Stimulated activated CD8-positive, alpha-beta memory T cell treated with anti-CD3 and anti-CD28 coated beads, Interleukin-7, amount 100 ng/mL, for 4 hours (primary cell): ENCODE measurements at regions not wholly inside any gene's neighbourhood (a gene's known extent, or its start where the extent isn't known, plus 50 kb on each side); places are given as distances from the start of the nearest gene placed in this dataset.
"Not testable (repeated sequence)": the region's sequence is repeated elsewhere in the genome, so short reads cannot be mapped to it uniquely, and the experiment has no call there.

ENCODE experiments used
- DNase-seq, 2 donors: peaks; one replicate each; pipeline ENCODE4 v3.0.0-alpha.2; 2020; ENCODE audit warnings: low read depth in 2 of 2

- DNase-seq: no peak
Observed at GRCh38 chr4:155592179-155592937, 74.3 kb upstream of the GUCY1A1 start.

GRCh38 chr4:155591738-155592143 lies 74.9 kb upstream of the GUCY1A1 start:
- no peak for DNase-seq

GRCh38 chr4:155590796-155591585 lies 75.7 kb upstream of the GUCY1A1 start:
- DNase-seq: no peak

GRCh38 chr4:155588437-155588836 lies 78.2 kb upstream of the GUCY1A1 start:
- no peak for DNase-seq

GRCh38 chr4:155587766-155588165 lies 78.9 kb upstream of the GUCY1A1 start:
- no peak for DNase-seq

- no peak for DNase-seq
Observed at GRCh38 chr4:155582971-155583437, 83.6 kb upstream of the GUCY1A1 start.

- DNase-seq: no peak
Observed at GRCh38 chr4:155582041-155582440, 84.6 kb upstream of the GUCY1A1 start.

GRCh38 chr4:155578726-155579370 lies 87.8 kb upstream of the GUCY1A1 start:
- DNase-seq: no peak

- no peak for DNase-seq
Observed at GRCh38 chr4:155578219-155578618, 88.4 kb upstream of the GUCY1A1 start.

GRCh38 chr4:155574329-155574728 lies 92.3 kb upstream of the GUCY1A1 start:
- DNase-seq: not testable (repeated sequence)

- DNase-seq: no peak
Observed at GRCh38 chr4:155573126-155573525, 93.5 kb upstream of the GUCY1A1 start.

- no peak for DNase-seq
Observed at GRCh38 chr4:155572106-155572703, 94.4 kb upstream of the GUCY1A1 start.

- no peak for DNase-seq
Observed at GRCh38 chr4:155571184-155571944, 95.3 kb upstream of the GUCY1A1 start.

- no peak for DNase-seq
Observed at GRCh38 chr4:155570661-155571060, 96.0 kb upstream of the GUCY1A1 start.

GRCh38 chr4:155569960-155570515 lies 96.6 kb upstream of the GUCY1A1 start:
- no peak for DNase-seq

GRCh38 chr4:155569471-155569870 lies 97.2 kb upstream of the GUCY1A1 start:
- DNase-seq: no peak

GRCh38 chr4:155568641-155569220 lies 97.9 kb upstream of the GUCY1A1 start:
- DNase-seq: no peak

- no peak for DNase-seq
Observed at GRCh38 chr4:155566354-155566753, 100.3 kb upstream of the GUCY1A1 start.

GRCh38 chr4:155565776-155566175 lies 100.9 kb upstream of the GUCY1A1 start:
- no peak for DNase-seq

GRCh38 chr4:155565330-155565729 lies 101.3 kb upstream of the GUCY1A1 start:
- no peak for DNase-seq

- DNase-seq: no peak
Observed at GRCh38 chr4:155564880-155565279, 101.8 kb upstream of the GUCY1A1 start.
